CD4-positive, alpha-beta T cell treated with Interferon alpha-2 for 1 hour (primary cell): ENCODE measurements at regions not wholly inside any gene's neighbourhood (a gene's known extent, or its start where the extent isn't known, plus 50 kb on each side); places are given as distances from the start of the nearest gene placed in this dataset.

Experiments
- DNase-seq, 2 donors: peaks; one replicate each; pipeline ENCODE4 v3.0.0-alpha.2; 2020 to 2022

GRCh38 chr21:38878379-38879179 lies 72.8 kb downstream of the ETS2 start:
- DNase-seq, result no peak

- no peak for DNase-seq
Observed at GRCh38 chr21:38875694-38876492, 70.2 kb downstream of the ETS2 start.
